Vagina (tissue), 2 donors: ENCODE measurements at regions not wholly inside any gene's neighbourhood (a gene's known extent, or its start where the extent isn't known, plus 50 kb on each side); places are given as distances from the start of the nearest gene placed in this dataset.
"Not testable (repeated sequence)": the region's sequence is repeated elsewhere in the genome, so short reads cannot be mapped to it uniquely, and the experiment has no call there.

Source experiments
- DNase-seq, 2 donors: peaks; one replicate each; pipeline ENCODE4 v3.0.0-alpha.2; 2017; ENCODE audit errors: extremely low spot score in 2 of 2
- H3K27ac ChIP-seq: fragments of 200-600 bp; sonication (generic); one replicate; pipeline ENCODE4 v1.5.1; 2019
- H3K27me3 ChIP-seq: fragments of 200-600 bp; sonication (generic); one replicate; pipeline ENCODE4 v1.5.1; 2019
- H3K36me3 ChIP-seq, 2 donors: fragments of 200-600 bp; sonication (generic); one replicate each; pipeline ENCODE4 v1.5.1; 2017 to 2019
- H3K4me1 ChIP-seq: fragments of 200-600 bp; sonication (generic); one replicate; pipeline ENCODE4 v1.5.1; 2019
- H3K4me3 ChIP-seq, 2 donors: fragments of 200-600 bp; sonication (generic); 1 replicate in 1 of 2; 2 replicates in 1 of 2; pipeline ENCODE4 v1.5.1; 2016 to 2019
- H3K9me3 ChIP-seq: fragments of 200-600 bp; sonication (generic); one replicate; pipeline ENCODE4 v1.5.1; 2019
- POLR2A ChIP-seq, 2 donors: fragments of 450-650 bp; IDR thresholded peaks; one replicate each; pipeline ENCODE4 v1.6.1; 2017; ENCODE audit warnings: antibody characterized with exemption in 2 of 2, mild to moderate bottlenecking in 2 of 2, moderate library complexity in 2 of 2
- POLR2AphosphoS5 ChIP-seq, 2 donors: sonication (generic); formaldehyde crosslinking; IDR thresholded peaks; one replicate each; pipeline ENCODE4 v1.9.0; 2017; ENCODE audit warnings: antibody characterized with exemption in 2 of 2, mild to moderate bottlenecking in 2 of 2, low read depth in 1 of 2; ENCODE audit not compliant: insufficient read depth in 1 of 2
- intact Hi-C: fragments of 100-400 bp; cut with DNase I; formaldehyde crosslinking; loops from one replicate; pipeline ENCODE4 v1.15.1; 2023
- TF ChIP-seq, protein P1 (sequence below), 3 experiments: fragments of 450-650 bp in 2 of 3; fragments of 200-600 bp in 1 of 3; sonication (generic) in 1 of 3; IDR thresholded peaks; one replicate each; pipeline ENCODE4 v1.5.1; 2017 to 2019; ENCODE audit warnings: antibody characterized with exemption in 3 of 3, mild to moderate bottlenecking in 2 of 3, moderate library complexity in 2 of 3

DNA sequence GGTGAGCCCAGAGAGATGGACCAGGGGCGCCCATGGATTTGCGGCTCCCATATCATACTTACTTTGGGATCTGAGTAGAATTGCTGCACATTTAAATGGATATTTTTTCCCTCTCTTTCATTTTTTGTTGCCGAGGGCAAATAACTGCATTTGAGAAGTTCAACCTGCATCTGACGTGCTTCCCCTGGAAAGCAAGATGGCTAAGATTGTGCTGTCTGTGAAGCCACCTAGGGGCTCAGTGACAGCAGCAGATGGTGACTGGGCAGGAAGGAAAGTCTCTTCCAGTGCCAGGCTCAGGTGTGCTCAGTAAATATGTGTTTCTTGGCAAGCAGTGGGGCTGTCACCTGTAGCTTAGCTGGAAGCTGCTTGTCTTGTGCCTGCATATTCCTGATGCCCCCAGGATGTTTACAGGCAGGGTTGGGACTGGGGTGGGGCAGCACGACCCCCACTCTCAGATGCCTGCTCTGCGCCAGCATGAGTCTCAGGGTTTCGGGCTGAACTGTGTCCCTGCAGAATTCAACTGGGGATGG, 59.8 kb upstream of the ETV3 start:
- no peaks in the 10 kb centered on the region for H3K9me3 ChIP-seq
- H3K4me1 ChIP-seq: no peaks in the 10 kb centered on the region
- TF ChIP-seq, protein P1, sequence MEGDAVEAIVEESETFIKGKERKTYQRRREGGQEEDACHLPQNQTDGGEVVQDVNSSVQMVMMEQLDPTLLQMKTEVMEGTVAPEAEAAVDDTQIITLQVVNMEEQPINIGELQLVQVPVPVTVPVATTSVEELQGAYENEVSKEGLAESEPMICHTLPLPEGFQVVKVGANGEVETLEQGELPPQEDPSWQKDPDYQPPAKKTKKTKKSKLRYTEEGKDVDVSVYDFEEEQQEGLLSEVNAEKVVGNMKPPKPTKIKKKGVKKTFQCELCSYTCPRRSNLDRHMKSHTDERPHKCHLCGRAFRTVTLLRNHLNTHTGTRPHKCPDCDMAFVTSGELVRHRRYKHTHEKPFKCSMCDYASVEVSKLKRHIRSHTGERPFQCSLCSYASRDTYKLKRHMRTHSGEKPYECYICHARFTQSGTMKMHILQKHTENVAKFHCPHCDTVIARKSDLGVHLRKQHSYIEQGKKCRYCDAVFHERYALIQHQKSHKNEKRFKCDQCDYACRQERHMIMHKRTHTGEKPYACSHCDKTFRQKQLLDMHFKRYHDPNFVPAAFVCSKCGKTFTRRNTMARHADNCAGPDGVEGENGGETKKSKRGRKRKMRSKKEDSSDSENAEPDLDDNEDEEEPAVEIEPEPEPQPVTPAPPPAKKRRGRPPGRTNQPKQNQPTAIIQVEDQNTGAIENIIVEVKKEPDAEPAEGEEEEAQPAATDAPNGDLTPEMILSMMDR (IDR thresholded peaks at IDR 0.05): no peak
- TF ChIP-seq POLR2A (IDR thresholded peaks at IDR 0.05) (no peak), POLR2AphosphoS5 (IDR thresholded peaks at IDR 0.05; ENCODE audit: insufficient read depth in 1 of 2, low read depth in 1 of 2) (no peak)
- H3K36me3 ChIP-seq: no peaks in the 10 kb centered on the region
- intact Hi-C loops: no loop called here
- H3K4me3 ChIP-seq: no peak overlapping the region
- no peak for DNase-seq
- H3K27me3 ChIP-seq: no peaks in the 10 kb centered on the region
- no peak overlapping the region for H3K27ac ChIP-seq

DNA sequence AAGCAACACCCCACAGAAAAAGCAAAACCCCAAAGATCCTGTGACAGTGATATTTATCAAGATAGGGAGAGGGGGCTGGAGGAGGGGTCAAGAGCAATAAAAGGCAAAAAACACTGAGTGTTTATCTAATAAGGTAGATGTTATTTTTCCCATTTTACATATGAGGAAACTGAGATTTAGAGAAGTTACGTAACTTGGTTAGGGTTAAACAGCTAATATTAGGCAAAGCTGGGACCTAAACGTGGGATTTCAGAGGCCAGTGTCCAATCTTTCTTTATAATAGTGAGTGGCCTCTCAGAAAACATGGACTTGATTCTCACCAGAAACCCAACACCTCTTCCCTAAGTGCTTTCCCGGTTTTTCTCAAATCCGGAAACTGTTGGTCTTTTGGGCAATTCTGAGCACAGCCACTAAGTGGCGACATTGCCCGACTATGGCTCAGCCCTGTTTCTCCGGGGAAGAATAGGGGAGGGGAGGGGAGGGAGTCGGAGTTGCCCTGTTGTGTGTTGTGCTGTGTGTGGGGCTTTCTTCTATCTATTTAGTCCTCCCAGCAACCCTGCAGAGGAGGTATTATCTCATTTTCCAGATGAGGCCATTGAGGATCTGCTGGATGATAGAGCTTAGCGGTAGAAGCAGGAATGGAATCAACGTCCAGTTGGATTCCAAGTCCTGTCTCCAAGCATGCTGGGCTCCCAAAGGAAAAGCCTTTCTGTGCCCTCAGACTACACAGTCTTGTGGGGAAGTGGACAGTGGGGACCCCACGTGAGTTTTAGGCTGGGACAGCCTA, 58.7 kb upstream of the ETV3 start:
- H3K9me3 ChIP-seq, H3K36me3 ChIP-seq, intact Hi-C loops, H3K4me1 ChIP-seq, H3K27me3 ChIP-seq, H3K4me3 ChIP-seq, H3K27ac ChIP-seq, DNase-seq: not testable (repeated sequence)

DNA sequence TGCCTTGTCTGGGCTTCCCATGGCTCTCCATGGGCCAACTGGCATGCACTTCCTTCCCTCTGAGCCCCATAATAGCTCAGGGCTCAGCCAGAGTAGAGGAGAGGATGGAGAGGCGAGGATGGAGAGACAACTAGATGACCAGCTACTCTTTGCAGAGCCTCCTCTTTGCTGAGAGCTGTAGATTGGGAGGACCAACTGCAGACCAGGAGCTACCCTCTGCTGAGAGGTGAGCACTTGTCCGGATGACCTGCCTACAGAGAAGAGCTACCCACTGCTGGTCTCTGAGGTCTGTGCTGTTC, 58.0 kb upstream of the ETV3 start:
- Histone ChIP-seq H3K27me3 (no peaks in the 10 kb centered on the region), H3K9me3 (no peaks in the 10 kb centered on the region), H3K4me1 (no peaks in the 10 kb centered on the region), H3K36me3 (no peaks in the 10 kb centered on the region), H3K4me3 (no peak overlapping the region), H3K27ac (no peak overlapping the region)
- DNase-seq: peak; percentile 27 to 58
- intact Hi-C loops: no loop called here
- TF ChIP-seq POLR2AphosphoS5 (IDR thresholded peaks at IDR 0.05; ENCODE audit: insufficient read depth in 1 of 2, low read depth in 1 of 2) (no peak), POLR2A (IDR thresholded peaks at IDR 0.05) (no peak)
- TF ChIP-seq, protein P1 (IDR thresholded peaks at IDR 0.05): no peak

DNA sequence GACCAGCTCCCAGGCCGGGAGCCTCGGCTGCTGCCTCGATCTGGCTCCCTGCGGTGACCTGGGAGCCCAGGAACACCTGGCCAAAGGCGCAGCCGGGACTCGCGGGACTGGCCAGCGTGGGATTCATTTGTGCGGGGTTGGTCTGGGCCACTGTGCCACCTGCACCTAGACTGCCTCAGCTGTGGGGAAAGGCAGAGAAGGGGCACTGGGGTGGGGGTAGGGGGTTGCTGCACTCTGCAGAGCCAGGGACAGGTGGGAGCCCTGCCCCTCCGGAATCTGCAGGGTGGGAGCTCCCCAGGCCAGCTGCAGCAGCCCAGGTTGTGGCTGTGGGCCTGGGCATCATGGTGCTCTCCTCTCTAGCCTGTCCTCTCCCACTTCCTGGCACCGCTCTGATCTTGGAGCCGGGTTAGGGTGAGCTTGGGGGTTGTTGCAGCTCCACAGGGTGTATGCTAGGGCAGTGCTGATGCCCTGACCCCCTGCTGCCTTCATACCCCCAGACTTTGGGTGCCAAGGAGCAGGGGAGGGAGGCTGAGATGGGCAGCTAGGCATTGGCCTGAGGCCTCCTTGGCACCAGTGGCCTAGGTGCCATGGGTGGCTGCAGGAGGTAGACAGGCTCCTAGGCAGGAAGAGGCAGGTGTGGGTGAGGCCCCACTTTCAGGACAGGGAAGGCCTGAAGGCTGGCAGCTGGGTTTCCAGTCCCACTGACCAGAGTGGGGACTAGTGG, 57.5 kb upstream of the ETV3 start:
- DNase-seq: peak; percentile 64 to 67

DNA sequence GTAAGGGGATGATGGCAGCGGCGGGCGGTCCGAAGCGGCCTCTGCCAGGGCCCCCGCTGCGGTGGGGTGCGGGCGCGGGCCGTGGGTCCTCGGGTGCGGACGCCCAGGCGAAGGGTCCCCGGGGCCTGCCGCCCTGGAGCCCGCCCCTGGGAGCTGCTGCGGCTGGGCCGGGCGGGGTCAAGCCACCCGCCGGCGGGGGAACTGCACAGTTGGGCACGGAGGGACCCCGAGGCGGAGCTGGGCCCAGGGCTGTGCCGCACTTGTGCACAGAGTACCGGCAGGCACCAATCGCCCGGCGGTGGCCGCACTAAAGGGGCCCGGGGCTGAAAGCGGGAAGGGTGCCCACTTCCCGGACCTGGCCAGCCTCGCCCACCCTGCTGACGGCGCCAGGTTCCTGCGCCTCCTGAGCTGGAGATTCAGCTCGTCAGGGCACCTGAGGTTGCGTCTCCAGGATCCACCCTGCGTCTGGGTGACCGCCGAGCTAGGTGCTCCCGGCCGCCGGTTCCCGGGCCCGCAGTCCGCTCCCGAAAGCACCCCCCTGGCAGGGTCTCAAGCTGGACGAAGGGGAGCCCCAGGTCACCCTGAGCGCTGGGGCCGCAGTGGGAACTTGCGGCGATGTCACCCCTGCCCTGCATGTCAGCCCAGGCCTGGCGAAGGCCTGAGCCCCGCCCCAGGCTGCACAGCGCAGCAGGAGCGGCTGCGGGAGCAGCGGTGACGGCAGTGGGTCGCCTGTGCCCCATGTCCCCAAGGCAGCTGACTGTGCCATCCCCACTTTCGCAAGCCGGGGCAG, 56.7 kb upstream of the ETV3 start:
- intact Hi-C loops: no loop called here
- no peaks in the 10 kb centered on the region for H3K27me3 ChIP-seq
- DNase-seq: peak; percentile 32 to 55

More for the DNA sequence above, 57.5 kb upstream of the ETV3 start:
- Histone ChIP-seq H3K27ac (no peak overlapping the region), H3K9me3 (no peaks in the 10 kb centered on the region), H3K27me3 (no peaks in the 10 kb centered on the region), H3K4me3 (no peak overlapping the region), H3K36me3 (no peaks in the 10 kb centered on the region), H3K4me1 (no peaks in the 10 kb centered on the region)
- intact Hi-C loops: no loop called here
- no peak for TF ChIP-seq POLR2AphosphoS5 (IDR thresholded peaks at IDR 0.05; ENCODE audit: insufficient read depth in 1 of 2, low read depth in 1 of 2)

More for the DNA sequence above, 56.7 kb upstream of the ETV3 start:
- H3K4me1 ChIP-seq: no peaks in the 10 kb centered on the region
- no peaks in the 10 kb centered on the region for H3K9me3 ChIP-seq
- H3K27ac ChIP-seq: no peak overlapping the region
- no peaks in the 10 kb centered on the region for H3K36me3 ChIP-seq
- H3K4me3 ChIP-seq: no peak overlapping the region
- TF ChIP-seq POLR2A (IDR thresholded peaks at IDR 0.05) (no peak), POLR2AphosphoS5 (IDR thresholded peaks at IDR 0.05; ENCODE audit: insufficient read depth in 1 of 2, low read depth in 1 of 2) (no peak)
- TF ChIP-seq, protein P1 (IDR thresholded peaks at IDR 0.05): no peak
